HG03442 (cell line): ENCODE measurements at regions not wholly inside any gene's neighbourhood (a gene's known extent, or its start where the extent isn't known, plus 50 kb on each side); places are given as distances from the start of the nearest gene placed in this dataset.
"Not testable (repeated sequence)": the region's sequence is repeated elsewhere in the genome, so short reads cannot be mapped to it uniquely, and the experiment has no call there.

Experiments used
- ATAC-seq: cut with Tn5 transposase; IDR thresholded peaks from one replicate; pipeline ENCODE4 v1.9.1; 2021; ENCODE audit warnings: mild to moderate bottlenecking, moderate library complexity; ENCODE audit not compliant: unreplicated experiment

- ATAC-seq: no peak
Measured at GRCh38 chr3:43236008-43236407, 50.3 kb upstream of the SNRK start.

GRCh38 chr3:43233062-43233461 is 53.3 kb upstream of the SNRK start:
- no peak for ATAC-seq

GRCh38 chr3:43231276-43232000 is 54.9 kb upstream of the SNRK start:
- ATAC-seq: no peak

GRCh38 chr3:43229865-43230264 is 56.5 kb upstream of the SNRK start:
- not testable (repeated sequence) for ATAC-seq

- not testable (repeated sequence) for ATAC-seq
Measured at GRCh38 chr3:43227685-43228084, 58.7 kb upstream of the SNRK start.

GRCh38 chr3:43224405-43225073 is 61.8 kb upstream of the SNRK start:
- no peak for ATAC-seq

- no peak for ATAC-seq
Measured at GRCh38 chr3:43223670-43224364, 62.5 kb upstream of the SNRK start.

- no peak for ATAC-seq
Measured at GRCh38 chr3:43222590-43222989, 63.8 kb upstream of the SNRK start.

- no peak for ATAC-seq
Measured at GRCh38 chr3:43221076-43221475, 65.3 kb upstream of the SNRK start.

- no peak for ATAC-seq
Measured at GRCh38 chr3:43219616-43220015, 66.7 kb upstream of the SNRK start.

GRCh38 chr3:43218921-43219320 is 67.4 kb upstream of the SNRK start:
- no peak for ATAC-seq

GRCh38 chr3:43218156-43218555 is 68.2 kb upstream of the SNRK start:
- no peak for ATAC-seq

GRCh38 chr3:43217633-43218032 is 68.7 kb upstream of the SNRK start:
- no peak for ATAC-seq

GRCh38 chr3:43217206-43217605 is 69.1 kb upstream of the SNRK start:
- ATAC-seq: no peak

- no peak for ATAC-seq
Measured at GRCh38 chr3:43215663-43216275, 70.6 kb upstream of the SNRK start.

- no peak for ATAC-seq
Measured at GRCh38 chr3:43215138-43215537, 71.2 kb upstream of the SNRK start.

GRCh38 chr3:43214616-43215015 is 71.7 kb upstream of the SNRK start:
- no peak for ATAC-seq

GRCh38 chr3:43213631-43214030 is 72.7 kb upstream of the SNRK start:
- ATAC-seq: no peak

GRCh38 chr3:43212914-43213611 is 73.3 kb upstream of the SNRK start:
- no peak for ATAC-seq

GRCh38 chr3:43211681-43212080 is 74.7 kb upstream of the SNRK start:
- ATAC-seq: no peak
